HG02870 (cell line): ENCODE measurements at regions not wholly inside any gene's neighbourhood (a gene's known extent, or its start where the extent isn't known, plus 50 kb on each side); places are given as distances from the start of the nearest gene placed in this dataset.

Experiments
- ATAC-seq: cut with Tn5 transposase; IDR thresholded peaks from one replicate; pipeline ENCODE4 v1.9.1; 2021; ENCODE audit warnings: mild to moderate bottlenecking, moderate library complexity; ENCODE audit not compliant: unreplicated experiment

DNA sequence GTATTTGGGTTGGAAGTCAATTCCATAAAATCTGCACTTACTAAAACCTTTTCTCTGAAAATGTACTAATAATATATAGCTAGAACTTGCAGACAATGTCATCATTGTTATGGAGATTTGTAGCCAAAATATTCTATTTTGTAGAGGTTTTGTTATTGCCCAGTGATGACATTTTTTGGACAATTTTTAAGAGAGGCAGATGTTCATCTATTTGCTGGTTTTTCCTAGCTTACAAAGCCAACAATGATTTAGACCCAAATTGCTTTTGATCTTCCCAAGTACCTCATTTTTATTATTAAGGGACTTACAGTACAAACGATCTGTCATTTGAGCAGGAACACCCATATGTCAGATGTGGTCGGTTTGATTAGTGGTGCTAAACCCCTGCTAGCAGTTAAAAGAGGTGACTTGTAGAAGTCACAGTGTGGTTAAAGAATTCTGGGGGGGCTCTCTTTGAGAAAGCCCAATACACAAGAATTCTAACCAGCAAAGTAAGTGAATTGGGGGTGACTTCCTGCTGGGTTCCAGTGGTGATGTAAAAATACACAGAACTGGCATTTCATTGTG, 136.2 kb downstream of the KIT start:
- ATAC-seq = no peak
